Esophagus muscularis mucosa (tissue), 4 donors: ENCODE measurements at regions not wholly inside any gene's neighbourhood (a gene's known extent, or its start where the extent isn't known, plus 50 kb on each side); places are given as distances from the start of the nearest gene placed in this dataset.

Experiments used
- DNase-seq: peaks from one replicate; pipeline ENCODE4 v3.0.0-alpha.2; 2017; ENCODE audit errors: extremely low spot score
- H3K27ac ChIP-seq, 4 donors: fragments of 200-600 bp; sonication (generic); replicated peaks in 1 of 4; 1 replicate in 3 of 4; 2 replicates in 1 of 4; pipeline ENCODE4 v1.5.1; 2016 to 2019; ENCODE audit warnings: mild to moderate bottlenecking in 1 of 4
- H3K27me3 ChIP-seq, 4 donors: fragments of 200-600 bp; sonication (generic); one replicate each; pipeline versions ENCODE4 v1.5.1 to v1.6.0; 2016 to 2019
- H3K36me3 ChIP-seq, 4 donors: fragments of 200-600 bp; sonication (generic); one replicate each; pipeline ENCODE4 v1.5.1; 2016 to 2019
- H3K4me1 ChIP-seq, 4 donors: fragments of 200-600 bp; sonication (generic); one replicate each; pipeline ENCODE4 v1.5.1; 2016 to 2019
- H3K4me3 ChIP-seq, 4 donors: fragments of 200-600 bp; sonication (generic); 1 replicate in 2 of 4; 2 replicates in 2 of 4; pipeline ENCODE4 v1.5.1; 2016 to 2019; ENCODE audit warnings: mild to moderate bottlenecking in 4 of 4, moderate library complexity in 1 of 4
- H3K9me3 ChIP-seq, 4 donors: fragments of 200-600 bp; sonication (generic); 1 replicate in 3 of 4; 2 replicates in 1 of 4; pipeline ENCODE4 v1.5.1; 2016 to 2019
- CTCF ChIP-seq, 3 experiments: fragments of 200-600 bp in 2 of 3; fragments of 450-650 bp in 1 of 3; sonication (generic) in 2 of 3; IDR thresholded peaks; one replicate each; pipeline ENCODE4 v1.5.1; 2017 to 2019; ENCODE audit warnings: antibody characterized with exemption in 3 of 3, mild to moderate bottlenecking in 2 of 3, moderate library complexity in 1 of 3
- EP300 ChIP-seq: sonication (generic); formaldehyde crosslinking; IDR thresholded peaks from one replicate; pipeline ENCODE4 v1.6.1; 2017; ENCODE audit warnings: antibody characterized with exemption
- POLR2A ChIP-seq: fragments of 450-650 bp; IDR thresholded peaks from one replicate; pipeline ENCODE4 v1.6.1; 2017; ENCODE audit warnings: antibody characterized with exemption, moderate library complexity, mild to moderate bottlenecking, low read depth
- POLR2AphosphoS5 ChIP-seq, 2 donors: sonication (generic); formaldehyde crosslinking; IDR thresholded peaks; one replicate each; pipeline ENCODE4 v1.6.1; 2017; ENCODE audit warnings: antibody characterized with exemption in 2 of 2
- WGBS: methylation state at CpG from one replicate; pipeline ENCODE4 v1.1.5; 2018; 5-methylcytosine and 5-hydroxymethylcytosine counted together
- intact Hi-C: fragments of 100-400 bp; cut with DNase I; formaldehyde crosslinking; loops from one replicate; pipeline ENCODE4 v1.15.1; 2023

GRCh38 chr1:221310180-221310579 is 430.9 kb downstream of the HLX start:
- H3K9me3 ChIP-seq, result no peaks in the 10 kb centered on the region
- no peaks in the 10 kb centered on the region for H3K36me3 ChIP-seq
- WGBS, result 75% methylated on average over 4 of the region's 4 CpGs
- TF ChIP-seq POLR2AphosphoS5 (IDR thresholded peaks at IDR 0.05), result no peak
- no peak for TF ChIP-seq POLR2A
- no peak for TF ChIP-seq EP300
- no peak for TF ChIP-seq CTCF (IDR thresholded peaks at IDR 0.05)
- intact Hi-C loops, result no loop called here
- H3K27ac ChIP-seq, result no peak overlapping the region
- H3K27me3 ChIP-seq, result no peaks in the 10 kb centered on the region
- no peak for DNase-seq
- no peak overlapping the region for H3K4me3 ChIP-seq
- H3K4me1 ChIP-seq, result peaks cover 0 to 6% (median 3%) of the 10 kb centered on the region in 4 donors

DNA sequence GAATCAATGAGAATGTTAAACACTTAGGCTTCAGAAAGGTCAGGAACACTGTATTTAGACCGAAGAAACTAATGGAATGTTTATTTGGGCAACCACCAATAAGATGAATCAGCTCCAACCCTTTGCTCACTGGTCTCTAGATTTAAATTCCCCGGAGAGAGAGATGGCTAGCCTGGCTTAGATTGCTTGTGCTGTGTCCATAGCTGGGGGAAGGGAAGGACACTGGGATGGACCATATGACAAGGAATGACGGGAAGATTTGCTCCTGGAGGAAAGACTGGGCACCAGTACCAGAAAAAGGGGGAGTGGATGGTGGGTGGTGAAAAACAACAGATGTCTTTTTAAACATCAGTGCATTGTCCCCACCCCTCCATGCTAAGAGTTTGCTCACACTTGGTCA is 426.6 kb downstream of the DUSP10 start:
- Histone ChIP-seq H3K4me1 (peaks cover 0 to 14% (median 8%) of the 10 kb centered on the region in 4 donors), H3K36me3 (no peaks in the 10 kb centered on the region), H3K27me3 (no peaks in the 10 kb centered on the region), H3K9me3 (no peaks in the 10 kb centered on the region), H3K4me3 (no peak overlapping the region), H3K27ac (no peak overlapping the region)
- no peak for DNase-seq
- WGBS, result 37% methylated on average over 3 of the region's 3 CpGs
- intact Hi-C loops, result no loop called here
- peak in 1 of 2 donors; percentile 14 for TF ChIP-seq POLR2AphosphoS5 (IDR thresholded peaks at IDR 0.05)
- no peak for TF ChIP-seq CTCF (IDR thresholded peaks at IDR 0.05)

DNA sequence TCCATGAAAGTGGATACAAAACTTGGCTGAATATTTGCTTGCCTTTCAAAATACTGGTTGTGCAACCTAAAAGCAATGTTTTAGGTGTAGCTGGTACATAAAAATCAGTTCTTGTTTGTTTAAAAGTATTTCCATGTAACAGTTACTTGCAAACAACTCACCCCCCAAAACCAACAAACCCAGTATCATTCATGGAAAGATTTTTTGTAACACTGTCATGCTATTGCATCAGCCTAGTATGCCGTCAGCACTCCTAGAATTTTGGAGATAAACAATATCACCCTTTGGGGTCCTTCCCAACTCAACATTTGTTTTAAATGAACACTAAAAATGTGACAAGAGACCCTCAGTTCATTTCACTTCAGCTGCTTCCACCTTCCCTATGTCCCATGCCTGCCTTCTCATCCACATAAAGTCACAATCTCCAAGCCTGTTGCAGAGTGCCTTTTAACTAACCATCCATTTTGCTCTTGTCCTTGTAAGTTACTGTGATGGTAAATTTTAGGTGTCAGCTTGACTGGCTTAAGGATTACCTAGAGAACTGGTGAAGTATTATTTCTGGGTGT is 425.3 kb downstream of the DUSP10 start:
- DNase-seq, result no peak
- Histone ChIP-seq H3K36me3 (no peaks in the 10 kb centered on the region), H3K27me3 (no peaks in the 10 kb centered on the region), H3K4me1 (peaks cover 0 to 14% (median 8%) of the 10 kb centered on the region in 4 donors), H3K4me3 (no peak overlapping the region), H3K27ac (no peak overlapping the region), H3K9me3 (no peaks in the 10 kb centered on the region)
- TF ChIP-seq POLR2A (no peak), POLR2AphosphoS5 (IDR thresholded peaks at IDR 0.05) (no peak), CTCF (IDR thresholded peaks at IDR 0.05) (no peak), EP300 (no peak)
- WGBS, result 92% methylated on average over 1 of the region's 1 CpG
- intact Hi-C loops, result no loop called here

DNA sequence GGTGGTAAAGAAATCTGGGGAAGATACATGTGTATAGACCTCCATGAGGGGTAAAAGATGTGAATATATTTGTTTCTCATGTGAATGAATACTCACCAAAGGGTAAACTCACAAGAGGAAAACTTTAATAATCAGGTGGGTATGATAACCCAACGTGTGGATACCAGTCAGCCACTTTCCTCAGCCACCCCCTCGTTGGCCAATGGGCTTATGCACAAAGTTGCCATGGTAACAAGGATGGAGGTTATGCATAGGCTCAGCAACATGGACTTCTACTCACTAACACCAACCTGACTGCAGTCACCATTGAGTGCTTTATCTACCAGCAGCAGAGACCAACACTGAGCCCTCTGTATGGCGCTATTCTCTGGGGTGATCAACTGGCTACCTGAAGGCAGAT is 424.4 kb downstream of the DUSP10 start:
- Histone ChIP-seq H3K36me3 (no peaks in the 10 kb centered on the region), H3K4me3 (no peak overlapping the region), H3K4me1 (peaks cover 0 to 14% (median 8%) of the 10 kb centered on the region in 4 donors), H3K9me3 (no peaks in the 10 kb centered on the region), H3K27me3 (no peaks in the 10 kb centered on the region), H3K27ac (no peak overlapping the region)
- intact Hi-C loops, result no loop called here
- DNase-seq, result no peak
- TF ChIP-seq CTCF (IDR thresholded peaks at IDR 0.05), result no peak
- TF ChIP-seq POLR2AphosphoS5 (IDR thresholded peaks at IDR 0.05), result no peak
- TF ChIP-seq EP300, result no peak
- no peak for TF ChIP-seq POLR2A
- WGBS, result 94% methylated on average over 3 of the region's 3 CpGs

DNA sequence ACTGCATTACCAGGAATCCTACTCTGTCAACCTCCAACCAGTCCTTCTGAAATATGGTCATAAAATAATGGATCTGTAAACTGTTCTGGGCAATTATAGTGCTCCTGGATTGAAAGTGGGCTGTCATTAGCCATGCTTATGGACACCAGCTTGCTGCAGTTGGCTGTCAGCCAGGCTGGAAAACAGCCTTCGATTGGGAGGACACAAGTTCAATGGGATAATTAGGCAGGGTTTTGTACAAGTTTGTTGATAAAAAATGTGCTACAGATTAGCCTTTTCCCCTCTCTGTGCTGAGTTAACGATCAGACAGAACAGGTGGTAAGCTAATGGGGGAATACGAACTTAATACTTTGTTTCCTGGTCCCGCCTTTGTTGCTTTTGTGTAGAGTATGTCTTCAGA is 413.9 kb downstream of the DUSP10 start:
- WGBS, result 62% methylated on average over 4 of the region's 4 CpGs
- Histone ChIP-seq H3K9me3 (peaks cover 0 to 19% (median 13%) of the 10 kb centered on the region in 4 donors), H3K27me3 (no peaks in the 10 kb centered on the region), H3K4me1 (no peaks in the 10 kb centered on the region), H3K4me3 (no peak overlapping the region), H3K36me3 (no peaks in the 10 kb centered on the region), H3K27ac (no peak overlapping the region)
- TF ChIP-seq POLR2AphosphoS5 (IDR thresholded peaks at IDR 0.05) (no peak), CTCF (IDR thresholded peaks at IDR 0.05) (no peak), POLR2A (no peak), EP300 (no peak)
- intact Hi-C loops, result no loop called here
- DNase-seq, result no peak
